Activated CD8-positive, alpha-beta T cell treated with anti-CD3 and anti-CD28 coated beads for 36 hours (primary cell): ENCODE measurements at regions not wholly inside any gene's neighbourhood (a gene's known extent, or its start where the extent isn't known, plus 50 kb on each side); places are given as distances from the start of the nearest gene placed in this dataset.

Experiments
- ATAC-seq: fragments of 200-7000 bp; cut with Tn5 transposase; one replicate; pipeline ENCODE4 v1.10.0; 2021; ENCODE audit warnings: mild to moderate bottlenecking, moderate library complexity
- CTCF ChIA-PET: fragments of 350-600 bp; sonication (Branson Sonifier 250); formaldehyde crosslinking; loops from one replicate; lab custom pipeline; 2021; ENCODE audit warnings: antibody characterized with exemption; lab: Charles Lee
- POLR2A ChIA-PET: fragments of 350-600 bp; sonication (Branson Sonifier 250); formaldehyde crosslinking; loops from one replicate; lab custom pipeline; 2021; ENCODE audit warnings: antibody characterized with exemption; lab: Charles Lee
- DNase-seq: peaks from one replicate; pipeline ENCODE4 v3.0.0-alpha.2; 2020
- H3K27ac Mint-ChIP-seq: one replicate; pipeline ENCODE4 v1.8.0; 2021; ENCODE audit warnings: mild to moderate bottlenecking, mixed read lengths
- H3K27me3 Mint-ChIP-seq: one replicate; pipeline ENCODE4 v1.8.0; 2021; ENCODE audit warnings: mixed read lengths
- H3K36me3 Mint-ChIP-seq: one replicate; pipeline ENCODE4 v1.8.0; 2021; ENCODE audit warnings: low read depth, mixed read lengths
- H3K4me1 Mint-ChIP-seq: one replicate; pipeline ENCODE4 v1.8.0; 2021; ENCODE audit warnings: low read depth, mixed read lengths
- H3K4me3 Mint-ChIP-seq: one replicate; pipeline ENCODE4 v1.8.0; 2021; ENCODE audit warnings: mild to moderate bottlenecking, moderate library complexity, mixed read lengths
- H3K9me3 Mint-ChIP-seq: one replicate; pipeline ENCODE4 v1.8.0; 2021; ENCODE audit warnings: mixed read lengths
- intact Hi-C: fragments of 100-400 bp; cut with micrococcal nuclease; formaldehyde crosslinking; loops from one replicate; pipeline ENCODE4 v1.10.0; 2022
- TF ChIP-seq, protein P1 (sequence below): fragments of 200-600 bp; IDR thresholded peaks from one replicate; pipeline ENCODE4 v1.8.0; 2022; ENCODE audit warnings: antibody characterized with exemption, mild to moderate bottlenecking

DNA sequence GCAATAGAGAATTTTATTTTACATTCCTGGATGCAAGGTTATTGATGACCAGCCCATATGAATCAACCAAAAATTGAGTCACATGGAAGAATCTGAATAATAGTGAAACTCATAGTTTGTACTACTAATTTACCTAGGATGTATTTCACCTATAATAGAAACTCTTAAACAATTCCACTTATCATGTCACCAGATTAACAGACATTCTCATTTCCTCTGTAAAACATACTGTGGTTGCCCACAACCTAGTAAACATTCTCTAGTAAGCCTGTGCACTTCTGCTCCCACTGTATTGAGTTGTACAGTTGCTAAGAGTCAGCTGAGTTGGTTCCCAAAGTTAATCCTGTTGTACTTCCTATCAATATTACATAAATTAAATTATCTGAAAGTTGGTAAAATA, 196.6 kb upstream of the TMTC1 start:
- peaks cover 8% of the 10 kb centered on the region for H3K9me3 Mint-ChIP-seq
- no peak overlapping the region for H3K27ac Mint-ChIP-seq
- H3K27me3 Mint-ChIP-seq, result no peaks in the 10 kb centered on the region
- CTCF ChIA-PET, result no interaction called here
- H3K4me1 Mint-ChIP-seq, result no peaks in the 10 kb centered on the region
- intact Hi-C loops, result no loop called here
- H3K4me3 Mint-ChIP-seq, result no peak overlapping the region
- H3K36me3 Mint-ChIP-seq, result no peaks in the 10 kb centered on the region
- POLR2A ChIA-PET, result no interaction called here
- TF ChIP-seq, protein P1, sequence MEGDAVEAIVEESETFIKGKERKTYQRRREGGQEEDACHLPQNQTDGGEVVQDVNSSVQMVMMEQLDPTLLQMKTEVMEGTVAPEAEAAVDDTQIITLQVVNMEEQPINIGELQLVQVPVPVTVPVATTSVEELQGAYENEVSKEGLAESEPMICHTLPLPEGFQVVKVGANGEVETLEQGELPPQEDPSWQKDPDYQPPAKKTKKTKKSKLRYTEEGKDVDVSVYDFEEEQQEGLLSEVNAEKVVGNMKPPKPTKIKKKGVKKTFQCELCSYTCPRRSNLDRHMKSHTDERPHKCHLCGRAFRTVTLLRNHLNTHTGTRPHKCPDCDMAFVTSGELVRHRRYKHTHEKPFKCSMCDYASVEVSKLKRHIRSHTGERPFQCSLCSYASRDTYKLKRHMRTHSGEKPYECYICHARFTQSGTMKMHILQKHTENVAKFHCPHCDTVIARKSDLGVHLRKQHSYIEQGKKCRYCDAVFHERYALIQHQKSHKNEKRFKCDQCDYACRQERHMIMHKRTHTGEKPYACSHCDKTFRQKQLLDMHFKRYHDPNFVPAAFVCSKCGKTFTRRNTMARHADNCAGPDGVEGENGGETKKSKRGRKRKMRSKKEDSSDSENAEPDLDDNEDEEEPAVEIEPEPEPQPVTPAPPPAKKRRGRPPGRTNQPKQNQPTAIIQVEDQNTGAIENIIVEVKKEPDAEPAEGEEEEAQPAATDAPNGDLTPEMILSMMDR, result no peak
- DNase-seq (no peak), ATAC-seq (no peak)

DNA sequence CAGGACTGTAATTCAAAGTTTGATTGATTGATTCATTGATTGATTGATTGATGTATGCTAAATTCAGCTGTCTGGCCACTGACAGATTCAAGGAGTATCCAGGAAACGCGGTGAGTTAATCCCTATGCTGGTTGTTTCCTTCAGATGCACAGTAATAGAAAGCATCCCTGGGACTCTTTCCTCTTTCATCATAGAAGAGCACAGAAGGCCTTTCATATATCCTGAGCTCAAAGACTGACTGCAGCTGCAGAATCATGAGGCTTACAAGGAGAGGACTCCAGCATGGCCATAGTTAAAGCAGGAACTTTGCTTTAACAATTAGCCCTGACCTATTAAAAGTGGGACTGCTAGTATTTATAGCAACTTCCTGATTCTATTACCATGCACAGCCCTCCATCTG, 187.7 kb upstream of the TMTC1 start:
- Mint-ChIP-seq H3K27me3 (no peaks in the 10 kb centered on the region), H3K4me3 (no peak overlapping the region), H3K36me3 (no peaks in the 10 kb centered on the region), H3K27ac (no peak overlapping the region), H3K9me3 (no peaks in the 10 kb centered on the region), H3K4me1 (no peaks in the 10 kb centered on the region)
- ChIA-PET POLR2A (no interaction called here), CTCF (no interaction called here)
- TF ChIP-seq, protein P1, result no peak
- DNase-seq, result no peak
- intact Hi-C loops, result no loop called here
- ATAC-seq, result no peak

DNA sequence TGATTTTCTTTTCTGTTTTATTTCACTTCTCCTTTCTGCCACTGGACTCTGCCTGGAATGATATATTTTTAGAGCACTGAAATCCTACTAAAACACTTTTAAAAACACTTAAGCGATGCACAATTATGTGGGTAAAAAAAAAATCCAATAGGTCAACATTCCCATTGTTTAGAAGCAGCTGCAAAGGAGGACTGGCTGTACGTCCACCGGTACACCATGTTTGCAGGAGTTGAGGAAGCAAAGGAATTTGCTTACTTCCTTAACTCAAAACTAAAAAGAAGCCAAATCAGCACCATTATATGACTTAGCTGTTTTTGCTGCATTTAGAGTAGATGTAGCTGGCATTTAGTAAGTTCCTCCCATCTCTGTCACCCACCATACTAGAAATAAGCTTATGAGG, 186.8 kb upstream of the TMTC1 start:
- Mint-ChIP-seq H3K4me3 (no peak overlapping the region), H3K4me1 (no peaks in the 10 kb centered on the region), H3K27me3 (no peaks in the 10 kb centered on the region), H3K27ac (no peak overlapping the region), H3K36me3 (no peaks in the 10 kb centered on the region), H3K9me3 (no peaks in the 10 kb centered on the region)
- ChIA-PET POLR2A (interaction anchor here (0.7 kb wide), 1 partner anchor 60 kb away, joined by 3 read pairs; no protein-coding TSS in a partner anchor), CTCF (no interaction called here)
- DNase-seq, result no peak
- ATAC-seq, result no peak
- TF ChIP-seq, protein P1, result no peak
- intact Hi-C loops, result no loop called here

DNA sequence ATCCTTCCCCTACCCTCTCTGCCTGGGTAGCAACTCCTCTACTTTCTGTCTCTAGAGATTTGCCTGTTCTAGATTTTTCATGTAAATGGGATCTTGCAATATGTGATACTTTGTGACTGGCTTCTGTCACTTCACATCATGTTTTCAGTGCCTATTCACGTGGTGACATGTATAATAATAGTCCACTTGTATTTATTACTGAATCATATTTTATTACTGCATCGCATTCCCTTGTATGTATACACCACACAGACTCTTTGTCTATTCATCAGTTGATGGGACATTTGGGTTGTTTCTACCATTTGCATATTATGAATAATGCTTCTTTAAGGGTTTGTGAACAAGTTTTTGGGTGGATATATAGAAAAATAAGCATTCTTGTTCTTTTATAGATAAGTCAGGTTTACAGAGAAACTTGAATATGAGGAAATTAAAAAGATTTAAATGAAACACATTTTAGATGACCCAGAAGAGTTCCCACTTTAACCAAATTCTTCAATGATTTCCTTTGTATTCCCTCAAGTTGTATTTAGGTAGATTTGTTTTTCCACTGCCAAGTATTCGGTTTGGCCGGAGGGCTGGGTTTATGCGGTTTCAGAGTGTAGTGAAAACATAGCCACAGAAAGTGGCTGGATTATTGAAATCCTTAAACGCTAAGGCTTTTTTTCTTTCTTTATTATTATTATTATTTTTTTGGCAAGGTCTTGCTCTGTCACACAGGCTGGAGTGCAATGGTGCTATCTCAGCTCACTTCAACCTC, 178.7 kb upstream of the TMTC1 start:
- Mint-ChIP-seq H3K4me1 (no peaks in the 10 kb centered on the region), H3K27ac (no peak overlapping the region), H3K36me3 (no peaks in the 10 kb centered on the region), H3K27me3 (no peaks in the 10 kb centered on the region), H3K4me3 (no peak overlapping the region), H3K9me3 (no peaks in the 10 kb centered on the region)
- TF ChIP-seq, protein P1, result no peak
- intact Hi-C loops, result no loop called here
- ChIA-PET CTCF (no interaction called here), POLR2A (no interaction called here)
- ATAC-seq (no peak), DNase-seq (no peak)

DNA sequence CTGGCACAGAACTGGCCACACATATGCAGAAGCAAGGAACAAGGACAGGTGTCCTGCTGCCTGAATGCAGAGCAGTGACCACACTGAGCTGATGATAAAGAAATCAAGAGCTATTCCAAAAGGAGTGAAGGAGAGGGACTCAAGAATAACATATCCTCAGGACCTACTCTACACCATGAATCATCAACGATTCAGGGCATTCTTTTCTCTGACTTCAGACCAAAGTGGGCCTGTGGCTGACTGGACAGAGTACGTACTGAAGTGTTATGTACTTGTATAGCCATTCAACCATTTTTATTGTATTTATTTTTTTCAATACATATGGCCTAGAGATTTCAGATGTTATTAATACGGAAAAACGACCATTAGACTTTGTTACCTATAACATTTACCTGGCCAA, 177.5 kb upstream of the TMTC1 start:
- intact Hi-C loops, result no loop called here
- TF ChIP-seq, protein P1, result no peak
- Mint-ChIP-seq H3K4me1 (no peaks in the 10 kb centered on the region), H3K27me3 (no peaks in the 10 kb centered on the region), H3K36me3 (no peaks in the 10 kb centered on the region), H3K9me3 (no peaks in the 10 kb centered on the region), H3K4me3 (no peak overlapping the region), H3K27ac (no peak overlapping the region)
- DNase-seq, result no peak
- CTCF ChIA-PET, result no interaction called here
- POLR2A ChIA-PET, result no interaction called here
- ATAC-seq, result no peak
